Aorta (tissue), 5 donors: ENCODE measurements at regions not wholly inside any gene's neighbourhood (a gene's known extent, or its start where the extent isn't known, plus 50 kb on each side); places are given as distances from the start of the nearest gene placed in this dataset.

Source experiments
- ATAC-seq: fragments of 200-7000 bp; cut with Tn5 transposase; one replicate; pipeline ENCODE4 v1.9.1; 2022; ENCODE audit warnings: moderate library complexity; ENCODE audit not compliant: low FRiP score
- DNase-seq, 2 donors: peaks; one replicate each; pipeline ENCODE4 v3.0.0-alpha.2; 2020
- H3K27ac ChIP-seq, 2 donors: one replicate each; pipeline ENCODE4 v1.5.1; 2013; ENCODE audit warnings: low read length in 2 of 2, mild to moderate bottlenecking in 2 of 2, moderate library complexity in 2 of 2, control low read depth in 1 of 2, inconsistent platforms in 1 of 2, low read depth in 1 of 2
- H3K27me3 ChIP-seq, 2 donors: one replicate each; pipeline ENCODE4 v1.6.1; 2013; ENCODE audit warnings: control low read depth in 1 of 2, low read length in 1 of 2, mild to moderate bottlenecking in 1 of 2, moderate library complexity in 1 of 2; ENCODE audit not compliant: insufficient read depth in 2 of 2, control insufficient read depth in 1 of 2
- H3K36me3 ChIP-seq, 2 donors: one replicate each; pipeline ENCODE4 v1.6.1; 2013; ENCODE audit warnings: control low read depth in 1 of 2, low read length in 1 of 2, mild to moderate bottlenecking in 1 of 2; ENCODE audit not compliant: insufficient read depth in 2 of 2, control insufficient read depth in 1 of 2
- H3K4me1 ChIP-seq, 2 donors: one replicate each; pipeline ENCODE4 v1.6.1; 2013; ENCODE audit warnings: low read length in 2 of 2, control low read depth in 1 of 2, mild to moderate bottlenecking in 1 of 2, moderate library complexity in 1 of 2; ENCODE audit not compliant: insufficient read depth in 2 of 2, control insufficient read depth in 1 of 2
- H3K4me3 ChIP-seq, 2 donors: one replicate each; pipeline ENCODE4 v1.5.1; 2013; ENCODE audit warnings: low read length in 2 of 2, control low read depth in 1 of 2, mild to moderate bottlenecking in 1 of 2
- H3K9me3 ChIP-seq: one replicate; pipeline ENCODE4 v1.6.1; 2013; ENCODE audit warnings: mild to moderate bottlenecking, low read length; ENCODE audit not compliant: control insufficient read depth
- WGBS, 2 donors: extraction: QIAGEN DNeasy Blood & Tissue Kit; methylation state at CpG; one replicate each; pipeline ENCODE4 v1.1.7; 2013; 5-methylcytosine and 5-hydroxymethylcytosine counted together
- intact Hi-C, 2 donors: fragments of 100-400 bp; cut with DNase I; formaldehyde crosslinking; loops; one replicate each; pipeline versions ENCODE4 v1.14.2 to v1.15.0; 2022
- donor health status: healthy with polysubstance abuse.
- donor health status: Bipolar disorder and iron deficiency.
- donor health status: DM: no; HTN: no; CAD: no.
- donor health status: DM: no; HTN: no; CAD: no.
- donor health status: DM: yes; HTN: yes; CAD: no.

DNA sequence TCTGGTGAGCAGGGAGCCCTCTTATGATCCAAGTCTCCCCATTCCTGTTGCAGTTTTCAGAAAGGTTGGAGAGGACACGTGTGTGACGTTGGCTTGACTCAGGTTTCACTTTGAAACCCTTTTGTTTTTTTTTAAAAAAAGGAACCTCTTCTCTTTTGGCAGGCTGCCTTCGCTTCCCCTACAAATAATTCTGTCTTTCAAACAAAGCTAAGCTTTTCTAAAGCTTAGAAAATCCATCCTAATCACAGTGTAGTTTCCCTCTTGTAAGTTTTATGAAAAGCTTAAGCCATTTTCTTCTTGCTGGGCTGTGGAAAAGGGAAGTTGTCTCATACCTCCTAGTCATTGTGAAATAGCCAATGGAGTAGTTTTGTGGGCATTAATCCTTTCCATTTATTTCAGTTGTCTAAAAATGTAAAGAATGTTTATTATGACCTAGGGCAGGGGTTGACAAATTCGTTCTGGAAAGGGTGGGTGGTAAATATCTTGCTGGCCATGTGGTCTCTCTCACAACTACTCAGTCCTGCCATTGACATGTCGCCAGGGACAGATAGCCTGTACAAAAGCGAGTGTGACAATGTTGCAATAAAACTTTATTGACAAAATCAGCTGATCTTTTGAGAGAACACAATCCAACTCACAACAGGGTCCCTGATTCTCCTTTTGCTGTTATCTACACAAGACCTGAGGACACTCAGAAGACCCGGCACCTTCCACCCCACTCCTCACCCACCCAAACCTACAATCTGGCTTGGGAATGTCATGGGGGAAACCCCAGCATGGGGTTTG is 878.8 kb downstream of the RNF144A start:
- ATAC-seq (no peak), DNase-seq (no peak)
- intact Hi-C loops, result no loop called here
- Histone ChIP-seq H3K4me3 (no peak overlapping the region), H3K36me3 (no peaks in the 10 kb centered on the region), H3K4me1 (no peaks in the 10 kb centered on the region), H3K27ac (no peak overlapping the region), H3K9me3 (no peaks in the 10 kb centered on the region), H3K27me3 (no peaks in the 10 kb centered on the region)
- 42 to 50% methylated on average over 7 of the region's 7 CpGs for WGBS, 2 donors

DNA sequence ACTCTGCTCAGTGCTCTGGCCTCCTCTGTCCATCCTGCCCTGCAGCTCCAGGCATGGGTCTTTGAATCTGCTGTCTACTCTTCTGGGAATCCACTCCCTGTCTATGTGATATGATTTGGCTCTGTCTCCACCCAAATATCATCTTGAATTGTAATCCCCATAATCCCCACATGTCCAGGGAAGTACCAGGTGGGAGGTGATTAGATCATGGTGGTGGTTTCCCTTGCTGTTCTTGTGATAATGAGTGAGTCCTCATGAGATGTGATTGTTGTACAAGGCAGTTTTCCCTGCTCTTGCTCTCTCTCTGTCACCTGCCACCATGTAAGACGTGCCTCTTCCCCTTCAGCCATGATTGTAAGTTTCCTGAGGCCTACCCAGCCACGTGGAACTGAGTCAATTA is 881.8 kb upstream of the ID2 start:
- Histone ChIP-seq H3K4me3 (no peak overlapping the region), H3K4me1 (no peaks in the 10 kb centered on the region), H3K36me3 (no peaks in the 10 kb centered on the region), H3K27ac (no peak overlapping the region), H3K27me3 (no peaks in the 10 kb centered on the region), H3K9me3 (no peaks in the 10 kb centered on the region)
- ATAC-seq (no peak), DNase-seq (no peak)
- 89 to 100% methylated on average over 2 of the region's 2 CpGs for WGBS, 2 donors
- intact Hi-C loops, result no loop called here

- ATAC-seq (no peak), DNase-seq (no peak)
- Histone ChIP-seq H3K36me3 (no peaks in the 10 kb centered on the region), H3K4me1 (no peaks in the 10 kb centered on the region), H3K27me3 (no peaks in the 10 kb centered on the region), H3K9me3 (no peaks in the 10 kb centered on the region), H3K27ac (no peak overlapping the region), H3K4me3 (no peak overlapping the region)
- intact Hi-C loops, result no loop called here
These were observed 880.6 kb upstream of the ID2 start for GRCh38 chr2:7801212-7801611.

GRCh38 chr2:7803515-7803914 is 878.3 kb upstream of the ID2 start:
- Histone ChIP-seq H3K27me3 (no peaks in the 10 kb centered on the region), H3K36me3 (no peaks in the 10 kb centered on the region)

DNA sequence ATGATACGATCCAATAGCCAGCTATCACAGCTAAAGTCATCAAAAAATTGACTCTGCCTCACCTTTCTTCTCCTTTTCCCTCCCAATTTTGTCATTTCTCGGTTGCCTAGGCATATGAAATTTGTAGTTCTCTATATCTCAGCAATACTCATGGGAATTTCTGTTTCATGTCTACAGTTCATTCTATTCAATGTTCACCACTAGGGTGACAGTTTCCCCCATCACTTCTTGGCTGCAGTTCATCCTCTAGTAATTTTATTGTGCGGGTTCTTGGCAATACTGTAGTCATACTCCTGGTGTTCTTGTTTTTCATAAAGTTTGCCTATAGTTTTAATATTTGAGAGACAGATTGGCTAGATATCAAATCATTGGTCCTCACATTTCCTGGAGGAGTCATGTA is 872.2 kb upstream of the ID2 start:
- Histone ChIP-seq H3K4me1 (no peaks in the 10 kb centered on the region), H3K27me3 (peaks cover 0 to 2% of the 10 kb centered on the region in 2 donors), H3K27ac (no peak overlapping the region), H3K4me3 (no peak overlapping the region), H3K36me3 (no peaks in the 10 kb centered on the region), H3K9me3 (no peaks in the 10 kb centered on the region)
- no peak for ATAC-seq
- intact Hi-C loops, result no loop called here
- WGBS, 2 donors, result 82 to 87% methylated on average over 3 of the region's 3 CpGs
- no peak for DNase-seq

More at GRCh38 chr2:7803515-7803914, 878.3 kb upstream of the ID2 start:
- ATAC-seq (no peak), DNase-seq (no peak)
- intact Hi-C loops, result no loop called here
- no peaks in the 10 kb centered on the region for H3K4me1 ChIP-seq
- H3K9me3 ChIP-seq, result no peaks in the 10 kb centered on the region
- no peak overlapping the region for H3K4me3 ChIP-seq
- 93 to 96% methylated on average over 5 of the region's 5 CpGs for WGBS, 2 donors
- H3K27ac ChIP-seq, result no peak overlapping the region

DNA sequence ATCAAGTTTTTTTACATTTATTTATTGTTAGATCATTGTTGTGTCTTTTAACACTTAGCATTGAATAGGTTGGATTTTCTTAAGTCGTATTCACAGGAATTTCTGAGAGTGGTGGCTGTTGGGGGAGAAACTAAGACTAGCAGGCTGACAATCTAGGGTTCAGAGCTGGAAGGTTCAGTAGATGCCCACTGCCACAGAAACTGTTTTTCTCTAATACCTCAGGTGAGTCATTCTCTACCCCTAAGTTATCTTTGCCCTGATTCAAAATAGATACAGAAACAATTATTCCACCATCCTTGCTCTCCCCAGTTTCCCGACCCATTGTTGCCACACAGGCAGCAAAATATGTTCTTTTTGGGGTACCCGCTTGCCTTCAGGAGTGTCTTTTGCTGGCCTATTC is 870.8 kb upstream of the ID2 start:
- intact Hi-C loops, result no loop called here
- H3K4me3 ChIP-seq, result no peak overlapping the region
- H3K27me3 ChIP-seq, result peaks cover 0 to 2% of the 10 kb centered on the region in 2 donors
- H3K27ac ChIP-seq, result no peak overlapping the region
- no peak for ATAC-seq
- no peak for DNase-seq
- no peaks in the 10 kb centered on the region for H3K4me1 ChIP-seq
- H3K9me3 ChIP-seq, result no peaks in the 10 kb centered on the region
- no peaks in the 10 kb centered on the region for H3K36me3 ChIP-seq
- 92 to 94% methylated on average over 3 of the region's 3 CpGs for WGBS, 2 donors

- WGBS, 2 donors, result 84 to 86% methylated on average over 2 of the region's 2 CpGs
- no peak for ATAC-seq
These were observed 869.4 kb upstream of the ID2 start for GRCh38 chr2:7812231-7812995.

DNA sequence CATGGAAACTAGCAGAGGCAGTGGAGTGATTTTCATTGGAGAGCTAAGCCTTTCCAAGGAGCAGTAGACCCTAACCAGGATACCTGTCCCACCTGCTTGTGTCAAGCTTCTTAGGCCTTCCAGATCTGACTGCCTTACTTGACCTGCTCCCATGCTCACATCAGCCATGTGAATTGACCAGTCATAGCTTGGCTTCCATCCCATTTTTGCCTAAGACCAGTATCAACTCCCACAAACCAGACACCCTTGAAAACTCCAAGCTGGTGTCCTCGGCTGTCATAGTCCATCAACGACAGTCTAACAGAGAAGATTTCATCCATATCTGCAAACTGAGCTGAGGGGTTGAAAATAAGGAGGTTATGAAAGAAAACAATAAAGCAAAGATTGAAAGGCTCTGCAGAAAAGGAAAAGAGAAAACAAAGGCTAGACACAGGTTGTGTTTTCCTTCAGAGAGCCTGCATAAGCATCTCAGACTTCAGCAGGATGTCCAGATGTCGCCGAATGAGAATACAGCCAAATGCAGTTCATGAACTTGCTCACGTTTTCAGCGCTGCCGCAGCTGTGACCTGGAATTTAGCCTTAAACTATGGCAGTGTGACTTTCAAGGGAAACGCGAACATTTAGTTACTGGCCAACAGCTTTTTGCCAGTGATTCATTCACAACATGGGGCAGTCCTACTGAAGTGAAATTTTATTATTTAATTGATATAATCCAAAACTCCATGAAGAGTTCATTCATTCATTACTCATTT is 868.1 kb upstream of the ID2 start:
- no peak for ATAC-seq
- DNase-seq, result no peak
- no peaks in the 10 kb centered on the region for H3K4me1 ChIP-seq
- no peaks in the 10 kb centered on the region for H3K36me3 ChIP-seq
- H3K27ac ChIP-seq, result no peak overlapping the region
- no peaks in the 10 kb centered on the region for H3K9me3 ChIP-seq
- H3K4me3 ChIP-seq, result no peak overlapping the region
- 91% methylated on average over 9 of the region's 9 CpGs for WGBS, 2 donors
- intact Hi-C loops, result no loop called here
- H3K27me3 ChIP-seq, result peaks cover 0 to 2% of the 10 kb centered on the region in 2 donors

More at GRCh38 chr2:7812231-7812995, 869.4 kb upstream of the ID2 start:
- Histone ChIP-seq H3K4me3 (no peak overlapping the region), H3K36me3 (no peaks in the 10 kb centered on the region), H3K4me1 (no peaks in the 10 kb centered on the region), H3K27ac (no peak overlapping the region), H3K9me3 (no peaks in the 10 kb centered on the region), H3K27me3 (peaks cover 0 to 2% of the 10 kb centered on the region in 2 donors)
- no peak for DNase-seq
- intact Hi-C loops, result no loop called here
